Urinary bladder (tissue), 3 donors: ENCODE measurements at regions not wholly inside any gene's neighbourhood (a gene's known extent, or its start where the extent isn't known, plus 50 kb on each side); places are given as distances from the start of the nearest gene placed in this dataset.
A peak's percentile ranks its signal among the peaks of the same experiment; 100 is the strongest.

ENCODE experiments used
- DNase-seq: peaks from one replicate; pipeline ENCODE4 v3.0.0-alpha.2; 2015; ENCODE audit errors: extremely low spot score
- H3K27ac ChIP-seq: one replicate; pipeline ENCODE4 v1.5.1; 2013; ENCODE audit warnings: low read depth, mild to moderate bottlenecking, moderate library complexity
- H3K36me3 ChIP-seq: one replicate; pipeline ENCODE4 v1.6.1; 2013; ENCODE audit warnings: mild to moderate bottlenecking, moderate library complexity; ENCODE audit not compliant: insufficient read depth
- H3K4me1 ChIP-seq: one replicate; pipeline ENCODE4 v1.6.1; 2013; ENCODE audit warnings: mild to moderate bottlenecking, moderate library complexity; ENCODE audit not compliant: insufficient read depth
- H3K4me3 ChIP-seq: one replicate; pipeline ENCODE4 v1.5.1; 2013; ENCODE audit warnings: low read depth, low read length
- WGBS: extraction: QIAGEN DNeasy Blood & Tissue Kit; methylation state at CpG from one replicate; pipeline ENCODE4 v1.1.7; 2013; 5-methylcytosine and 5-hydroxymethylcytosine counted together
- donor health status: healthy with polysubstance abuse.
- donor health status: healthy.

DNA sequence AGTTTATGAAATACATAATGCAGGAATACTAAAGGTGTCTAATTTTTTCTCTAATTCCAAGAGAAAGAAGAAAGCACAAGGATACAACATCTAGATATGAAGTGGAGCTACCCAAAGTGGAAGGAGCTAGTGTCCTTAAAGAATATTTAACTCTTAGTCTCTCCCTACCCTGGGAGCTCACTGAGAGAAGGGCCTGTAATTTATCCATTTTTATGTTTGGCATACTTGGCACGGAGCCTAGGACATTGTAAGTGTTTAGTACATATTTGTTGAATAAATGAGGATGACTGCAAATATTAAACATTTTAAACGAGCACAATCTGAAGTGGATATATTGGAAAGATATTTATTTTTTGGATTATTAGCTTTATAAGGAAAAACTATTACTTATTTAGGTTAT lies 674.8 kb downstream of the IQCM start:
- no peaks in the 10 kb centered on the region for H3K36me3 ChIP-seq
- DNase-seq = no peak
- no peak overlapping the region for H3K4me3 ChIP-seq
- no peaks in the 10 kb centered on the region for H3K4me1 ChIP-seq
- 44% methylated on average over 2 of the region's 2 CpGs for WGBS
- no peak overlapping the region for H3K27ac ChIP-seq

GRCh38 chr4:149136951-149137620 lies 678.6 kb downstream of the IQCM start:
- WGBS = 71% methylated on average over 3 of the region's 3 CpGs
- H3K36me3 ChIP-seq = no peaks in the 10 kb centered on the region
- DNase-seq = peak; percentile 10
- no peaks in the 10 kb centered on the region for H3K4me1 ChIP-seq
- no peak overlapping the region for H3K4me3 ChIP-seq
- no peak overlapping the region for H3K27ac ChIP-seq

- Histone ChIP-seq H3K36me3 (no peaks in the 10 kb centered on the region), H3K4me3 (no peak overlapping the region), H3K4me1 (no peaks in the 10 kb centered on the region), H3K27ac (no peak overlapping the region)
- 85% methylated on average over 4 of the region's 4 CpGs for WGBS
- DNase-seq = no peak
Observed at GRCh38 chr4:149135062-149135461, 680.6 kb downstream of the IQCM start.

- DNase-seq = no peak
- H3K4me3 ChIP-seq = no peak overlapping the region
- WGBS = 86% methylated on average over 5 of the region's 5 CpGs
- H3K36me3 ChIP-seq = no peaks in the 10 kb centered on the region
- H3K4me1 ChIP-seq = no peaks in the 10 kb centered on the region
- H3K27ac ChIP-seq = no peak overlapping the region
Observed at GRCh38 chr4:149121023-149121404, 678.8 kb upstream of the NR3C2 start.

DNA sequence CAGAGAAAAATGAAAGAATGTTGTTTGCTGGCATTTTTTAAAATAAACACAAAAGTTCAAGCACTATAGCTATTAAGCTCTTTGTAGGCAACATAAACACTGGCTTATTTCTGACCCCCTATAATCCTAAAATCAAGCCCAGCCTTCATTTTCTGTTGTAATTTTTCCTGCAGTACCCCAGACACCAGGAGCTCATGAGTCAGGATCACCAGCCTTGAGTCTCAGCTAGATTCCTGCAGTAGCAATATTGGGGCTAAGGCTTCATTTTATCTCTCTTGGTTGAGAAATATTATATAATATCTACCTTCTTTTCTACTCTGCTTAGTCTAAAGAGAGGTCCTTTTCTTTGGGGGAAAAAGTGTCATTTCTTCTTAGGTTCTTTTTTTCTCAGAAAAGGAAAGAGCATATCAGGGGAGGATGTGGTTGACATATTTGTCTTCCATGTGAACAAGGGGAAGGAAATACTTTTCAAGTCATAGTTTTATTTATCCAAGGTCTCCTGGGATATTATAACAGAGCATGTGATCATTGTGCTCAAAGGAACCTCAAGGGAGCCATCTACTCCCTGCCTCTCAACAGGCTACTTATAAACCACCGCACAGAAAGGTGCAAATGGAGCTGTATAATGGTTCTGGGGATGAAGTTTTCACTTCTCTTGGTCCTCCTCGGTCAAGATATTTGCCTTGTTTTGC lies 678.3 kb upstream of the NR3C2 start:
- Histone ChIP-seq H3K27ac (no peak overlapping the region), H3K4me3 (no peak overlapping the region), H3K4me1 (no peaks in the 10 kb centered on the region), H3K36me3 (no peaks in the 10 kb centered on the region)
- 57% methylated on average over 2 of the region's 2 CpGs for WGBS
- DNase-seq = no peak

- WGBS = 93% methylated on average over 2 of the region's 2 CpGs
- no peaks in the 10 kb centered on the region for H3K4me1 ChIP-seq
- no peak overlapping the region for H3K27ac ChIP-seq
- no peak for DNase-seq
- H3K36me3 ChIP-seq = no peaks in the 10 kb centered on the region
- H3K4me3 ChIP-seq = no peak overlapping the region
Observed at GRCh38 chr4:149116806-149117205, 674.6 kb upstream of the NR3C2 start.

DNA sequence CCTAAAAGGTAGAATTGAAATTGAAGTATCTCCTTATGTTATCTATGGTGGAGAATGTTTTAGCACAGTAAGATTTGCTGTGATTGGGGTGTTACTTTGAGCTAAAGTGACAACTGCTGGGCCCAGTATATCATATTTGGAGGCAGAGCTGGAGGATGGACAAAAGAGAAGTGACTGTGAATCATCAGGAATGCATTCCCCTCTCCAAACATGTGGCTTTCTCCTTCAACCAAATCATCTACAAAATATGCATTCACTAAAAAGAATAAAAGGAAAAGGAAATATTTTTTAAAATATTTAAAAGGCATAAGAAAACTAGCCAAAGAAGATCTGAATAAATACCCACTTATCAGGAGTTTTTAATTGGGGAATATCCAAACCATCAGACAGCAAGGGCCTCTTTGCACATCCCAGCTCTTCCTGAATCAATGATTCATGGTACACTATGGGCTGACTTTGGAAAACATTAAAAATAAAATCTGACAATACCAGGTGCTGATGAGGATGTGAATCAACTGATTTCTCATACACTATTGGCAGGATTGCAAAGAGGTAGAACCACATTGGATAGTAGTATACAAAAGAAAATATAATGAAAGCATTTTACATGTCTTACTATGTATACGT lies 671.7 kb upstream of the NR3C2 start:
- H3K27ac ChIP-seq = no peak overlapping the region
- DNase-seq = no peak
- WGBS = 94% methylated on average over 1 of the region's 1 CpG
- no peaks in the 10 kb centered on the region for H3K36me3 ChIP-seq
- no peak overlapping the region for H3K4me3 ChIP-seq
- no peaks in the 10 kb centered on the region for H3K4me1 ChIP-seq

DNA sequence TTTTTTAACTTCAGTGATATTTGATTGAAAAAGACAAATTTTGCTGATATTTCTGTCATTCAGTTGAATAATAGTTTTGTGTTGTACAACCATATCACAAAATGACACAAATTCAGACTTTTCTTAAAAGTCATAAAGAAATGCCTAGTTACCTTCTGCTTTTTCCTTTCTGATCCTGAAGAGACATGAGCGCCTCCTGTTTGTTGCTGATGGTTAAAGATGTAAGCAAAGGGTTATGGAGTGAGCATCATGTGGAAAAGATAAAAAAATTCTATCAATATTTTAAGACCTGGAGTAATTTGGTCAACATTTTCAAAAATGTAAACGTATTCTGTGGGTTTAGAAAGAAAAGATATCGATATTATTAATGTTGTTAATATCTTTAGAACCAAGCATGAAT lies 669.9 kb upstream of the NR3C2 start:
- no peak for DNase-seq
- Histone ChIP-seq H3K27ac (no peak overlapping the region), H3K4me3 (no peak overlapping the region), H3K4me1 (no peaks in the 10 kb centered on the region), H3K36me3 (no peaks in the 10 kb centered on the region)
- 74% methylated on average over 3 of the region's 3 CpGs for WGBS

- no peaks in the 10 kb centered on the region for H3K36me3 ChIP-seq
- 84% methylated on average over 3 of the region's 3 CpGs for WGBS
- DNase-seq = no peak
- H3K4me3 ChIP-seq = no peak overlapping the region
- H3K4me1 ChIP-seq = no peaks in the 10 kb centered on the region
- no peak overlapping the region for H3K27ac ChIP-seq
Observed at GRCh38 chr4:149110481-149110880, 668.3 kb upstream of the NR3C2 start.

- H3K4me1 ChIP-seq = no peaks in the 10 kb centered on the region
- no peak overlapping the region for H3K27ac ChIP-seq
- no peak overlapping the region for H3K4me3 ChIP-seq
- 80% methylated on average over 2 of the region's 2 CpGs for WGBS
- no peaks in the 10 kb centered on the region for H3K36me3 ChIP-seq
- DNase-seq = no peak
Observed at GRCh38 chr4:149108626-149109025, 666.4 kb upstream of the NR3C2 start.

GRCh38 chr4:149102765-149103164 lies 660.6 kb upstream of the NR3C2 start:
- Histone ChIP-seq H3K4me1 (no peaks in the 10 kb centered on the region), H3K36me3 (no peaks in the 10 kb centered on the region), H3K27ac (no peak overlapping the region), H3K4me3 (no peak overlapping the region)
- no peak for DNase-seq

DNA sequence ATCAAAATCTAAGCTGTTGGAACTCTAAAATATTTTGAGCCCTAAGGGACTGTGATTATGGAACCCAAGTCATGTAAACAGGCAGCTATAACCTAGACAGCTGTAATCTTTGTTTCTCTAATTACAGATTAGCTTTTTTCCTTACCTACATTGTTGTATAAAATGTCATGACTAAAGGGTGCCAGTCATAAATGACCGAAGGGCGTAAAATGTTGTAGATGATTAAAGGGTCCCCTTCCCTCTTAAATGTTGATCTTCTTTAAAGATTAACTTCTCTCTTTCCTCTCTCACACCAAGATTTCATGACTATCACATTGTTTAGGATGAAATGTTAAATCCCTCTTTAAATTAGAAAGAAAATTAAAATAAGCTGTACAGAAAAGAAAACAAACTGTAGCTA lies 659.4 kb upstream of the NR3C2 start:
- Histone ChIP-seq H3K36me3 (no peaks in the 10 kb centered on the region), H3K4me3 (no peak overlapping the region), H3K4me1 (no peaks in the 10 kb centered on the region), H3K27ac (no peak overlapping the region)
- no peak for DNase-seq
- WGBS = 92% methylated on average over 2 of the region's 2 CpGs

DNA sequence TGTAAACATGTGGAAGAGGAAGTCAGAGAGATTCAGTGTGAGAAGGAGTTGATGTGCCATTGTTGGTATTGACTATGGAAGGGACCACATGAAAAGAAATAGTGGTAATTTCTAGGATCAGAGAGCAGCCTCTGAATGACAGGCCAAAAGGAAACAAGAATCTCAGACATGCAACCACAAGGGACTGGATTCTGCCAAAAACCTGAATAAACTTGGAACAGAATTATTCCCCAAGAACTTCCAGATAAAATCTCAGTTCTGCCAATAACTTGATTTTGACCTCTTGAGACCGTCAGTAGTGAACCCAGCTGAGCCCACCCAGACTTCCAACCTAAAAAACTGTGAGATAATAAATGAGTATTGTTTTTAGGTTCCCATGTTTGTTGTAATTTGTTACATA lies 653.6 kb upstream of the NR3C2 start:
- H3K36me3 ChIP-seq = no peaks in the 10 kb centered on the region
- DNase-seq = no peak
- WGBS = 80% methylated on average over 1 of the region's 1 CpG

GRCh38 chr4:149095001-149095400 lies 652.8 kb upstream of the NR3C2 start:
- H3K4me1 ChIP-seq = no peaks in the 10 kb centered on the region
- H3K4me3 ChIP-seq = no peak overlapping the region
- DNase-seq = no peak
- no peaks in the 10 kb centered on the region for H3K36me3 ChIP-seq
- H3K27ac ChIP-seq = no peak overlapping the region

More for the DNA sequence above, 653.6 kb upstream of the NR3C2 start:
- Histone ChIP-seq H3K27ac (no peak overlapping the region), H3K4me1 (no peaks in the 10 kb centered on the region), H3K4me3 (no peak overlapping the region)
